Jurkat, Clone E6-1 (cell line): ENCODE measurements at regions not wholly inside any gene's neighbourhood (a gene's known extent, or its start where the extent isn't known, plus 50 kb on each side); places are given as distances from the start of the nearest gene placed in this dataset.

Experiments
- DNase-seq: peaks from one replicate; pipeline ENCODE4 v3.0.0-alpha.2; 2011; ENCODE audit warnings: low read depth, low spot score
- H3K4me3 ChIP-seq: 2 replicates; pipeline ENCODE4 v1.5.1; 2011; ENCODE audit warnings: mild to moderate bottlenecking, low read length, control low read depth, moderate library complexity

DNA sequence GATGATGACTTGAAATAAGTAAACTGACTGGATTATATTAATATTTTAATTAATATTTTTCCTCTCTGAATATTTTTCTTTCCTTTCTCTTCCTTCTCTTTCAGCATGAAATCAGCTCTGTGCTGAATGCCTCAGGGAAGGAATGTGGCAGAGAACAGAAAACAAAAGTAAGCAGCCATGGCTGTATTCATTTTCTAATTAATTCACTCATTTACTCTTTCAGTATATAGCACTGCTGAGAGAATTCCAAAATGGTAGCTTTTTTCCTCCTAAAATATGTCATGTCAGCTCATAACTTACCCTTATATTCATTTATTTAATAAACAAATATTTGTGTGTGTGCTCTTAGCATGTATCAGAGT is 522.5 kb downstream of the PTPRC start:
- no peak for DNase-seq
- no peak overlapping the region for H3K4me3 ChIP-seq

DNA sequence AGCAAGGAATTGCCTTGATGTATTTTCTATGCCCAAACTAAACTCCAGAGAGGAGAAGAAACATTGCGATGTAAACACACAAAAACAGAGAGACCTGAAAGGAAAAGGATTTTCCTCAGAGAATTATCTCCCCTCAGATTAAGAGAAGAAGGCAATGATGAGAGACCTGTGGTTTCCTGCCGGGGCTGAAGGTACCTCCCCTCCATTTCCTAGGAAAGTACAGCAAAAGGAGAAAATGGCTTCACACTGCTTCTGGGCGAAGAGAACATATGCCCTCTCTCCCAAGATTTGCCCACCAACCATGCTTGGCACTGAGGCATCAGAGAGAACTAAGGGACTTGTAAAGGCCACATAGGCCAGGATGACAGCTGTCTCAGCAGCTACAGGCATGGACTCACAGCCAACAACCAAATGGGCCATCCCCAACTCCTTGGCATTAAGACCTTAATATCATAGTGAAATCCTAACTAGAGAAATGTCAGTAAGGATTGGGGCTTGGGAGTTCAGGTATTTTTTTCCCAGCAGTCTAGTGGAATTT is 523.0 kb downstream of the PTPRC start:
- DNase-seq = peak; percentile 49
- H3K4me3 ChIP-seq = no peak overlapping the region

DNA sequence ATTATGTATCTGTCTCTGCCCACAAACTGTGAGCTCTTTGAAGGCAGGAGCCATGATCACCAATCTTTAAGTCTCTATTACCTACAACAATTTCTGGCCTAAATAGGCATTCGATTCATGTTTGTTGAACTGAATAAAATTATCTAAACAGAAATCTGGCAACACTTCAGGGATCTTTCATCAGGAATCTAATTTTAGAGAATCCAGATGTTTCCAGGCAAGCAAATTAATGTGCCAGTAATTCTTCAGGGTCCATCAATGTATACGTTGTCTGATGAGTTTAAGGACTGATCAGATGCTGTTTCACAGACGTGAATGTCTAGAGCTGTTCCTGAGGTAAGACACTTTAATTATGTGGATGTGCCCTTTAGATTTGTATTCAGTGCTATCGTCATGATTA is 524.4 kb downstream of the PTPRC start:
- peak overlapping the region; percentile 3; the same call in 1 of the 2 replicates for H3K4me3 ChIP-seq
- no peak for DNase-seq

DNA sequence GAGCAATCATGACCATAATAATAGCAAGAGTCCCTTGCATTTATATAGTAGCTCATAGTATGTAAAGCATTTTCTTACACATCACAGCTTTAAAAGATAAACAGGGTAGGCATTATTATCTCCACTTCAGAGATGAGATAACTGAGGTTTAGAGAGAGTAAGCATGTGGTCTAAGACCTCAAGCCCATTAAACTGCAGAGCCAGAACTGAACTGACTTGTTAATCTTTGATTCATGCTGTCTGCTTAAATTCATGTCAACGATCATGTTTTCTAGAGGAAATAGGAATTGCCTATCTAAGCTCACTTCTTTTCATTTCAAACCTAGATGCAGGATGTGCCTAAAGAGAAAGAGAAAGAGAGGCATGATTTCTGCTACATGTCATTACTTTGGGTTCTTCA is 524.8 kb downstream of the PTPRC start:
- H3K4me3 ChIP-seq = peak overlapping the region; percentile 33
- DNase-seq = peak; percentile 88

DNA sequence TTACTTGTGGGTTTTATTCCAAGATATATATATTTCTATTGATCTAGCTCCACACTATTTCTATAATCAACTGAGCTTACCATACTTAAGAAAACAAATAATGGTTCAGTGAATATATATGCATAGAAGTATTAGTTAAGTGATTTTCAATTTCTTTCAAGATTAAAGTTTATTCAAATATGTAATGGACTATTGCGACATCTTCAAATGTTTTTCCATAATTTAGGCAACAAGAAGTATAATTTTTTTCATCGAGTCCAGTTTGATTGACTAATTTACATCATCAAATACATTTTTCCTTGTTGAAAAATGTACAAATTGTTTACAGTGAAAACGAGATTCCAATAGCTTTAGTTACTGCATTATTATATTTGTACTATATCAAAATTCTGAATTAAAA is 528.6 kb downstream of the PTPRC start:
- no peak for DNase-seq
- H3K4me3 ChIP-seq = no peak overlapping the region

DNA sequence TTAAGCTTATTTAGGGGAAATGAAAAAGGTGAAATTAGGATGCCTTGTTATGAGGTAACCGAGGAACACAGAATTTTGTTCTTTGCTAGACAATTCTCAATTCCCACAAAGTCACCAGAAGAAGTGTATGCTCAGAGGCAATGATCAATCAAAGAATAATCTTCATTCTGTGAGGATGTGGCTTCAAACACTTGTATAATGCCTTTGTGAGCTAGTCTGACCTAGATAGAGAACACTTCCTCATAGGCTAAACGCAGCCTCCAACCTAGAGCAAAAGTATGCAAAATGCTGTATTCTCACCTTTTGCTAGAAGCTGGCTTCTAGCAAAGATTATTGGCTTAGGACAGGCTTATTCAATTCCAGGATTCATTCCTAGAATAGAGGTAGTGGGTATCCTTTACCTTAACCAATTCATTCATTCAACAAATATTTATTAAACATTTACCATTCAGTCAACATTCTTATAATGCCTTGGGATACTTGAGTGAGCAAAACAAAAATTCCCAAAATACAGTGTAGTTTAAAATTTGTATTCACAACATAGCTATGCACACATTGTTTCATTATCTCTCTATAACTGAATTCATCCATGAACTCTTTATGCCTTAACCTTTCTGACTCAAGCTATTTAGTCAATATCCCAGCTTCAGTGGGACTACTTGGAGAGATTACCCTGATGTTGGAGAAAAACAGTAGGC is 530.2 kb downstream of the PTPRC start:
- no peak overlapping the region for H3K4me3 ChIP-seq
- peak; percentile 83 for DNase-seq

DNA sequence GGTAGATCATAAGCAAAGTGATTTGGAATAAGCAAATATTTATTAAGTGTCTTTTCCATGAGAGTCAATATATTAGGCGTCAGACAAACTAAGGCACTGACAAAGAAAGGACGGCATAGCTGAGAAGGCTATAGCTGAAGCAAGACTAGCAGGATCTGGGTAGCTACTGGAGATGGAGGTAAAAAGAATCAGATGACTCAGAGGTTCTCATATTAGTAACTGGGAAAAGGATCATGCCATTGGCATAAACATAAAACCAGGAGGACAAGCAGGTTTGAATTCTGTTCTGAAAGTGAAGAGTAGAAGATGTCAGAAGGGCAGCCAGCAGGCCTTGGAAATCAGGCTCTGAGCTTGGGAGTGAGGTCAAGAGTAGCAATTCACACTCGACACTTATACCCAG is 531.9 kb downstream of the PTPRC start:
- no peak for DNase-seq
- no peak overlapping the region for H3K4me3 ChIP-seq

DNA sequence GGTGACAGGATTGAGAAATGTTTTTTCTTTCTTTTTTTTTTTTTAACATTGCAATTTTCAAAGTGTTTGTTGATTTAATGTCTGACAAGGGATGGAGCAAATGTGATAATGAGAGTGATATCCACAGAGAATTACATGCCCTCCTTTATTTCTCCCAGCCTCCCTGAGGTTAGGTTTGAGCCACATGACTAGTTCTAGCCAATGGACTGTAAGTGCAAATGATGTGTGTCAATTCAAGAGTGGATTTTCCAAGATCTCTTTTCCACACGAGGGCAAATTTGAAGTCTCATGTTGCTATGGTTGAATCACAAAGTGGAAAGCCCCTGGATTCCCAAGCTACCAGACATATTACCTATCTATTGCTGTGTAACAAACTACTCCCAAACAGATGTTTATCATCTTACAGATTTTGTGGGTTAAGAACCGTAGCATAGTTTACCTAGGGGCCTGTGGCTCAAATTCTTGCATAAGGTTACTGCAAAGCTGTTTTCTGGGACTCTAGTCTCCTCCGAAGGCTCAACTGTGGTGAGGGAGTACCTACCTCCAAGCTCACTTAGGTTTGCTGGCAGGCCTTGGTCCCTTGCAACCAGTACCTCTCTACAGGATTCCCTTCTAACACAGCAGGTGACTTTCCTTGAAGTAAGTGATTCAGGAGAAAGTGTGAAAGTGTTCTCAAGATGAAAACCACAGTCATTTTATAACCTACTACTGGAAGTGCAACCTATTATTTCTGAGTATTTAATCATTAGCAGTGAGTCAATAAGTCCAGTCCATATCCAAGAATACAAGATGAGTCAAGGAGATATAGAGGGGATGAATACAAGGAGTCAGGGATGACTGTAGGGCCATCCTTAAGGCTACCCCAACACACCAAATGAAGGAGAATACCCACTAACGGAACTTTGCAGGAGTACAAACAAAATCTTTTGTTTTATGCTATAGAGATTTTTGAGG is 533.6 kb downstream of the PTPRC start:
- H3K4me3 ChIP-seq = no peak overlapping the region; the same call in 1 of the 2 replicates
- DNase-seq = peak; percentile 63

DNA sequence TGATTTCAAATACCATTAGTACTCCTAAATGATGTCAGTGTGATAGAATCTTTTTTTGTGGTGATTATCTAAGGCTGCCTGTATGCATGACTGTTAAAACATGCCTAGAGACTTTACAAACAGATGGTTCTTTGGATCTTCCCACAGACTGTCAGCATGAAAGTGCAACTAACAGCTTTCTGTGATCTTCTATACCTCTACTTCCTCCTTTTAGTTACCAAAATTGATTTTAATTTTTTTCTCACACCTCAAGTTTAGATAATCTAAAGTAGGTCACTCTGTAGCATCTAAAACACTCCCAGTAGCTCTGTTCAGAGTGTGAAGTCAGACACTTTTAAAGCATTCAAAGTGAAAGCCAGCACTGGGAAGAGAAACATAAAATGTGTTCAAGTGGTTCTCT is 534.5 kb downstream of the PTPRC start:
- DNase-seq = peak; percentile 100
- peak overlapping the region; percentile 6; the same call in 1 of the 2 replicates for H3K4me3 ChIP-seq

DNA sequence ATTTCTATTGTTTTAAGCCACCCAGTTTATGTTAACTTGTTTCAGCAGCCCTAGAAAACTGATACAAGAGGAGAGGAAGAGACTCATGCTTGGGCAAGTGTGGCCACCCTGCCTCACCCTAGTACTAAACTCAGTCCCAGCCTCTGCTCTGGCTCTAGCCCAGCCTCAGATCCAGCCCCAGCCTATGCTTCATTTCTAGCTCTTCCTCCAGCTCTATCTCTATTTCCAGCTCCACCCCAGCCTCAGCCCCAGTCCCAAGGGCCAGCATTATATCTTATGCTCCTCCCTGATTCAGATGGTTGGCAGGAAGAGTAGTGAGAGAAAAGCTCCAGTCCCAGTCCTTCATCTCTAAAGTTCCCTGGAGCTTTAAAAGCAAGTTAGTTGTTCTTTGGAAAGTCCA is 535.5 kb downstream of the PTPRC start:
- peak overlapping the region; percentile 6; the same call in 1 of the 2 replicates for H3K4me3 ChIP-seq
- DNase-seq = peak; percentile 53

DNA sequence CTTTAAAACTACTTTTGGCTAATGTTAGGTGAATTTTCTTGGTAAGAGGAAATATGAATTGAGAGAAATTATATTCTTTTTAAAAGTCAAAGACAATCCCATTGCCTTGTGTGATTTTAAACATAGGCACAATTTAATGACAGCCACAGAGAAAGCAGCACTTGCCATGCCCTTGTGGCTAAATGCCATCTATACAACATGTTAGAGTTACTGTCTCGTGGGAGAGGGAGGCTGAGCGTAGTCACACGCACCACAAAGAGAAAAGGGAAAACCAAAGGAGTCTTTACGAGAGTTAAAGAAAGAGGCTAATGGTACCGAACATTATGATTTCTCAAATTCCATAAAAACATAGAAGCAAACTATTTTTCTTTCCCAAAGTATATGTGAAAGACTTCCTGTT is 537.9 kb downstream of the PTPRC start:
- peak overlapping the region; percentile 50 for H3K4me3 ChIP-seq

DNA sequence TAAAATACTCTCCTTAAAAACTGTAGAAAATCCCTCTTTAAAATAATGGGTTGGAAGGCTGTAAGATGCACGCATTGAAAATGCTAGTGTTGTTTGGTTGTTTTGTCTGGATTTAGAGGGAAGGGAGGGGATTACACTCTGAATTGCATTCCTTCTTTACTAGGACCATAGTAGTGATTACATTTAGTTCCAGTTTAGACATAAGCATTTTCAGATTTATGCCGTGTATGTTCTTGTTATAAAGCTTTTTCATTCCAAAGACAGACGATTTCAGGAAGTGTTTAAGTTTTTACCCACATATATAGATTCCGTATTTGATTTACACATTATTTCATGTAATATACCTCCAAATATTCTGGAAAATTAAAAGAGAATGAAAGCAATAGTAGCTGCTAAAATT is 538.4 kb downstream of the PTPRC start:
- DNase-seq = peak; percentile 51
- H3K4me3 ChIP-seq = peak overlapping the region; percentile 50

More for the DNA sequence above, 537.9 kb downstream of the PTPRC start:
- peak; percentile 82 for DNase-seq

DNA sequence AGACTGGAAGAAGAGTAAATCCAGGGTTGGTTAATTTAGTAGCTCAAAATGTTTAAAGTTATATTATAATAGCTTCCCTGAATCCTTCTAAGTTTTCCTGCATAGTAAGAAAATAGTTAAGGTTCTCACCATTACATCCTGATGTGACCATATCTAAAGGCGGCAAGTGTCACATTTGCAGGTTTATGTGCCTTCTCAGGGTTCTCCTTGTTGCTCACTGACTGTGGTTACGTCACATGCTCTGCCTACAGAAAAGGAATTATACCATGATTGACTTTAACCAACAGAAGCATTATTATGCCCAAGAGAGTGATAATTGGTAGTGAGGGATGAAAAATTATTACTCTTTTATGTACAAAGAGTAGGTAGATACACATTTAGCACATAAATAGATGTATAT is 539.8 kb downstream of the PTPRC start:
- peak; percentile 86 for DNase-seq

DNA sequence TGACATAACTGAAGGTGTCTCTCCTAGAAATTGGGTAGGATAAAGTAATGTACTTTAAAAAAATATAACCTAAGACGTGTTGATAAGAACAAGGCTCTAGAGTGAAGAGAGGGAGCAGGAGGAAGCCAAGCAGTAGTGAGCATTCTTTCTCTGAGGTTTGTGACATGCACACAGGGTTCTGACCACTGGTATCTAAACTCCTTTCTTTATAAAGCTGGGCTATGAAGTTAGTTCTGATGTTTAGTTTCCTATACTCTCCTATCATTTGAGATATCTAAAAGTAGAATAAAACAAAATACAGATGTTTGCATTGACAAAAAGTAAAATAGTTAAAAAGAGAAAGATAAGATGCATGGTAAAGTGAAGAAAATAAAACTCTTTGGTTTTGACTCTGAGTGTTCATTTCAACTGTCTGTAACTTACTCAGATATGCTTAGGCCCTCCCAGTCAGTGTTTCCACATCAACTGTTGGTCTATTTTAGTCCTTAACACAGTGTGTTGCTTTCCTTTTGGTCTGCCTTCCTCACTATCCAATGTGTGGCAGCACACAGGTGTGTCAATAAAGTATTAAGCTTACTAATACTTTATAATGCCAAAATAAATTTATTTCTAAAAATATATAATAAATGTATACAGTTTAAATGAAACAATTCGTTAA is 543.5 kb downstream of the PTPRC start:
- DNase-seq = peak; percentile 87
- H3K4me3 ChIP-seq = no peak overlapping the region

More for the DNA sequence above, 539.8 kb downstream of the PTPRC start:
- peak overlapping the region; percentile 50 for H3K4me3 ChIP-seq

DNA sequence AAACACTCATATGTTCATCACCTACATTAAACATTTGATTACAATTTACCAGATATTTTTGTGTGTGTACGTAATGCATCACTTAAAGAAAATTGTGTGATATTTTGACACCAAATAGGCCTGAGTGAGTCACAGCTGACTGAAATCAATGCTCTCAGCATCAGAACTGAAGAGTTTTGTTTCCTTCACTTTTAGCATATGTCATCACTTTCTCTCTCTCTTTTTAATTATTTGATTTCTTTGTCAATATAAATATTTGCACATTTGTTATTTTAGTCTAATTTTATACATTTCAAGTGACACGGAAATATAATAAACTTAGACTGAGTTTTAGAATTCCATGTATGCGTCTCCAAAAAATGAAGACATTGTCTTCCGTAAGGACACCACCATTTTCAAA is 545.3 kb downstream of the PTPRC start:
- no peak for DNase-seq
- no peak overlapping the region for H3K4me3 ChIP-seq

DNA sequence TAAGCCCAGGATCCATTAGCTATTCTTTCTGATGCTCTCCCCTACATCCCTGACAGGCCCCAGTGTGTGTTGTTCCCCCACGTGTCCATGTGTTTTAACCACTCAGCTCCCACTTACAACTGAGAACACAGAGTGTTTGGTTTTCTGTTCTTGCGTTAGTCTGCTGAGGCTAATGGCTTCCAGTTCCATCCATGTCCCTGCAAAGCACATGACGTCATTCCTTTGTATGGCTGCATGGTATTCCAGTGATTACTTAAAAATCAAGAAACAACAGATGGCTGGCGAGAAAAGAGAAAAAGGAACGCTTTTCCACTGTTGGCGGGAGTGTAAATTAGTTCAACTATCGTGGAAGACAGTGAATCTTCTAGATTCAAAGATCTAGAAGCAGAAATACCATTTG is 556.0 kb downstream of the PTPRC start:
- no peak overlapping the region for H3K4me3 ChIP-seq

DNA sequence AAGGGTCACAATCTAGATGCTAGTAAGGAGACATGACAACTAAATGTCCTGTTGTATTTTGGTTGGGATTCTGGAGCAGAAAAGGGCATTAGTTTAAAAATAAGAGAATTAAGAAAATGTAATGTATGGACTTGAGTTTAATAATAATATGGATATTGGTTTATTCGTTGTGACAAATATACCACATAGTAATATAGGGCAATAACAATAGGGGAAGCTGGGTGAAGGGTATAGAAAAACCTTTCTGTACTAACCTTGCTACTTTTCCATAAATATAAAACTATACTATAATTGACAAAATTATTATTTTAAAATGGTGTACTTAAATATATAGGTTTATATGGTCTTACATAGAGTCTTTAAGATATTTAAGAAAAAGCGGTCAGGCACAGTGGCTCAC is 558.9 kb downstream of the PTPRC start:
- DNase-seq = no peak
- H3K4me3 ChIP-seq = no peak overlapping the region

More for the DNA sequence above, 556.0 kb downstream of the PTPRC start:
- no peak for DNase-seq

DNA sequence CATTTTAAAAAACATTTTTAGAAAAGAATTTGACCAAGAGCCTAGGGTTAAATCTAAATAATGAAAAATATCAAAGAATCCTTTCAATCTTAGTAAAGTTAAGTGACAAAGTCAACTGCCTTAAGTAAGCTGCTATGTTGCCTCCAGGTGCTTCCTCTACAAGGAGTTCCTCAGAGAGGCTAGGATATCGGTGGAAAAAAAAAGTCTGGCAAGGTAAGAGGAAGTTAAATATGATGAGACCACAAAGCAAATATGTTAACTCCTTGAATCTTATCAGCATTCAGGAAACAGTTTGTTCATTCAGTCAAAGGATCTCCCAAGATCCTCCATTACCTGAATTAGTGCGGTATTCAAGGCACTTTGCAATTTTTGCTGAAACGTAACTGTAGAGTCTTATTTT is 563.5 kb downstream of the PTPRC start:
- peak overlapping the region; percentile 36 for H3K4me3 ChIP-seq
- peak; percentile 97 for DNase-seq

DNA sequence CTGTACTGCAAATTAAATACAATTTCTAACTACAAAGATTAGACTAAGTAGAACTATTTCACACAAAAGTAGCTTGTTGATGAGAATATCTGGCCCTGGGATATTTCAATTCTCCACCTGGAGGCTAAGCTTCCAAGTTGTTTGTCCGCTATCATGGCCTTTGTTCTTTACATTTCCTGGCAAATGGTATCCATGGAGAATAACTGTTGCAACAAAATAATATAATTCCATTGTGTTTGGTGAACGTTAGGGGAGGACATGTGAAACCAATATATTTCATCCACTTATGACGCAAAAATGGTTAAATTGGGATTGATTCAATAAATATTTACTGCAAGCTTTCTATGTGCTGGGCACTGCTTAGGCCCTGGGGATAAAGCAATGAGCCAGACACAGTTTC is 565.4 kb downstream of the PTPRC start:
- no peak overlapping the region for H3K4me3 ChIP-seq
- no peak for DNase-seq
